ENCODE measurements at regions not wholly inside any gene's neighbourhood (a gene's known extent, or its start where the extent isn't known, plus 50 kb on each side); places are given as distances from the start of the nearest gene placed in this dataset.

DNA sequence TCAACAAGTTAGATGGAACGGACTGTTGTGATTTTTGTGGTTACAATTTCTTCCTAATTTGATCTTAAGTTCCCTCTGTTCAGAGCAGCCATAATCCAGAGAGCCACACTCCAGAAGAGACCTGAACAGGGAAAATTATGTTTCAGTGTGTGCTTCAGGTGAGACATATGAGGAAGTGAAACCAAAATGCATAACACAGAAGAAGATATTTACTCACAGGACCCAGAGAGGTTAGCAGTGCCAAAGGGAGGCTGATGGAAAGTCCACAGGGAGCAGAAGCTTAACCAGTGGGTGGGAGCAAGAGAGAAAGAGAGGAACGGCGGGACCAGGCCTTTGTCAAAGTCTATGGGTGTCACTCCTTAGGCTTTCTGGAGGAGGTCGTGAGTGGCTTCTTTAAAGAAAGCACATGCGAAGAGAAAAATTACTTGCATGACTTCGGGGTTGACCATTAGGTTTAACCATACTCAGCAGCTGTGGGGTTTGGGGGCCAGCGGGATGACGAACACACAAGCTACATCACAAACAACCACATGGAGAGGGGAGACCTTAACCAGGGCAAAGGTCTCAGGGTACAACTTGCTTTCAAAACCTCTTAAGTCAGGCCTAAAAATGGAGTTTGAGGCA is 141.4 kb downstream of the MED10 start:
- H3K36me3 ChIP-seq, result no peaks in the 10 kb centered on the region
- intact Hi-C loops (cut with DNase I), result no loop called here
- H3K27me3 ChIP-seq, result no peaks in the 10 kb centered on the region
- H3K27ac ChIP-seq, result no peak overlapping the region
- no peaks in the 10 kb centered on the region for H3K4me1 ChIP-seq
- peaks cover 0 to 9% (median 0%) of the 10 kb centered on the region in 4 donors for H3K9me3 ChIP-seq
- 86 to 91% methylated on average over 8 of the region's 8 CpGs for WGBS, 2 donors
- TF ChIP-seq EP300 (IDR thresholded peaks at IDR 0.05) (no peak), CTCF (IDR thresholded peaks at IDR 0.05) (no peak), POLR2AphosphoS5 (IDR thresholded peaks at IDR 0.05) (no peak), POLR2A (IDR thresholded peaks at IDR 0.05) (no peak)
- DNase-seq, result no peak
- no peak overlapping the region for H3K4me3 ChIP-seq

- H3K9me3 ChIP-seq, result peaks cover 0 to 9% (median 0%) of the 10 kb centered on the region in 4 donors
- intact Hi-C loops (cut with DNase I), result no loop called here
- H3K36me3 ChIP-seq, result no peaks in the 10 kb centered on the region
- no peak for TF ChIP-seq POLR2AphosphoS5 (IDR thresholded peaks at IDR 0.05)
- TF ChIP-seq CTCF (IDR thresholded peaks at IDR 0.05), result no peak
- no peak for TF ChIP-seq POLR2A (IDR thresholded peaks at IDR 0.05)
- no peak for TF ChIP-seq EP300 (IDR thresholded peaks at IDR 0.05)
- WGBS, 2 donors, result 83 to 87% methylated on average over 2 of the region's 2 CpGs
- H3K4me1 ChIP-seq, result no peaks in the 10 kb centered on the region
- H3K4me3 ChIP-seq, result no peak overlapping the region
- no peak for DNase-seq
- no peak overlapping the region for H3K27ac ChIP-seq
- H3K27me3 ChIP-seq, result no peaks in the 10 kb centered on the region
Observed at GRCh38 chr5:6236170-6236793, 142.1 kb downstream of the MED10 start.

- no peaks in the 10 kb centered on the region for H3K27me3 ChIP-seq
- H3K9me3 ChIP-seq, result peaks cover 0 to 9% (median 0%) of the 10 kb centered on the region in 4 donors
- H3K36me3 ChIP-seq, result no peaks in the 10 kb centered on the region
- no peak for TF ChIP-seq CTCF (IDR thresholded peaks at IDR 0.05)
- no peak for TF ChIP-seq POLR2A (IDR thresholded peaks at IDR 0.05)
- TF ChIP-seq POLR2AphosphoS5 (IDR thresholded peaks at IDR 0.05), result no peak
- TF ChIP-seq EP300 (IDR thresholded peaks at IDR 0.05), result no peak
- intact Hi-C loops (cut with DNase I), result no loop called here
- 89 to 92% methylated on average over 3 of the region's 3 CpGs for WGBS, 2 donors
- DNase-seq, result no peak
- H3K4me3 ChIP-seq, result no peak overlapping the region
- no peak overlapping the region for H3K27ac ChIP-seq
- H3K4me1 ChIP-seq, result no peaks in the 10 kb centered on the region
Observed at GRCh38 chr5:6235726-6236125, 142.6 kb downstream of the MED10 start.

GRCh38 chr5:6228257-6229250 is 149.8 kb downstream of the MED10 start:
- no peak for TF ChIP-seq POLR2A (IDR thresholded peaks at IDR 0.05)
- TF ChIP-seq POLR2AphosphoS5 (IDR thresholded peaks at IDR 0.05), result no peak
- no peak for TF ChIP-seq CTCF (IDR thresholded peaks at IDR 0.05)
- TF ChIP-seq EP300 (IDR thresholded peaks at IDR 0.05), result no peak
- H3K27ac ChIP-seq, result peak overlapping the region in 1 of 4 donors; percentile 12
- intact Hi-C loops (cut with DNase I), result no loop called here
- H3K9me3 ChIP-seq, result no peaks in the 10 kb centered on the region
- no peaks in the 10 kb centered on the region for H3K36me3 ChIP-seq
- H3K4me3 ChIP-seq, result no peak overlapping the region
- DNase-seq, result no peak
- peaks cover 0 to 11% (median 3%) of the 10 kb centered on the region in 4 donors for H3K4me1 ChIP-seq
- 71 to 80% methylated on average over 23 of the region's 23 CpGs for WGBS, 2 donors
- H3K27me3 ChIP-seq, result no peaks in the 10 kb centered on the region

All from sigmoid colon (tissue), 6 donors.